Nucleus accumbens (tissue), 56 donors: ENCODE measurements at regions not wholly inside any gene's neighbourhood (a gene's known extent, or its start where the extent isn't known, plus 50 kb on each side); places are given as distances from the start of the nearest gene placed in this dataset.

Experiments used
- DNase-seq, 56 donors: peaks; one replicate each; lab custom pipeline; 2025; lab: John Stamatoyannopoulos, UW

- DNase-seq = no peak
Measured at GRCh38 chr6:170483413-170483812, 69.7 kb downstream of the PSMB1 start.

- DNase-seq = peak in 9 of 56 donors; percentile 6 to 55 (median 38)
Measured at GRCh38 chr6:170480050-170480692, 72.9 kb downstream of the PSMB1 start.

GRCh38 chr6:170476360-170476759 lies 76.7 kb downstream of the PSMB1 start:
- DNase-seq = peak in 1 of 56 donors; percentile 5

- DNase-seq = no peak
Measured at GRCh38 chr6:170475118-170475517, 78.0 kb downstream of the PSMB1 start.

- no peak for DNase-seq
Measured at GRCh38 chr6:170473801-170474200, 79.3 kb downstream of the PSMB1 start.

- DNase-seq = peak in 24 of 56 donors; percentile 10 to 67 (median 35)
Measured at GRCh38 chr6:170473301-170473717, 79.8 kb downstream of the PSMB1 start.

- peak in 1 of 56 donors; percentile 15 for DNase-seq
Measured at GRCh38 chr6:170471491-170471890, 81.6 kb downstream of the PSMB1 start.

- no peak for DNase-seq
Measured at GRCh38 chr6:170470734-170471133, 82.4 kb downstream of the PSMB1 start.

- DNase-seq = no peak
Measured at GRCh38 chr6:170464524-170464979, 88.6 kb downstream of the PSMB1 start.

GRCh38 chr6:170464080-170464479 lies 89.0 kb downstream of the PSMB1 start:
- DNase-seq = no peak

- no peak for DNase-seq
Measured at GRCh38 chr6:170463101-170463721, 89.9 kb downstream of the PSMB1 start.

GRCh38 chr6:170462366-170463020 lies 90.6 kb downstream of the PSMB1 start:
- no peak for DNase-seq

- no peak for DNase-seq
Measured at GRCh38 chr6:170461556-170462365, 91.3 kb downstream of the PSMB1 start.

- no peak for DNase-seq
Measured at GRCh38 chr6:170461111-170461510, 92.0 kb downstream of the PSMB1 start.

GRCh38 chr6:170460641-170461040 lies 92.5 kb downstream of the PSMB1 start:
- no peak for DNase-seq

GRCh38 chr6:170459451-170459850 lies 93.7 kb downstream of the PSMB1 start:
- no peak for DNase-seq

- DNase-seq = no peak
Measured at GRCh38 chr6:170456886-170457698, 96.0 kb downstream of the PSMB1 start.
